NCI-H1105 (cell line): ENCODE measurements at regions not wholly inside any gene's neighbourhood (a gene's known extent, or its start where the extent isn't known, plus 50 kb on each side); places are given as distances from the start of the nearest gene placed in this dataset.
A peak's percentile ranks its signal among the peaks of the same experiment; 100 is the strongest.
"Not testable (repeated sequence)": the region's sequence is repeated elsewhere in the genome, so short reads cannot be mapped to it uniquely, and the experiment has no call there.

Experiments
- DNase-seq: peaks from one replicate; lab custom pipeline; 2025; lab: John Stamatoyannopoulos, UW

DNA sequence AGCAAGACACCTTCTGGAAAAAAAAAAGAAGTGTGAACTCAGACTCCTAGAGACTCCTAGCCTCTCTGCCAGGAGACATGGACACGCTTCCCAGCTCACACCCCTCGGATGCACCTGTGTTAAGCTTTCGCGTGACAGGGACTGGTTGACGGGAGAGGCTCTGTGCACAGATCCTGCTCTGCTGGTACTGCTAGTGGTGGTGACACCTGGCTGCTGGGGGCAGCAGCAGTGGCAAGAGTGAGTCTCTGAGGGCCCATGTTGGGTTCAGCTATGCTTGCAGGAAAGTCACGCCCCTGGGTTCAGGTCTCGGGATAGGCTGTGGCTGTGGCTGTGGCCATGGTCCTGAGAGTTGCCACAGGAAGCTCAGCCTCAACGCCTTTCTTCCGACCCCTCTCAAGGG is 81.1 kb downstream of the XRCC2 start:
- no peak for DNase-seq

GRCh38 chr7:152591976-152592375 is 84.0 kb downstream of the XRCC2 start:
- no peak for DNase-seq

- DNase-seq = no peak
These were observed 85.5 kb downstream of the XRCC2 start for GRCh38 chr7:152590481-152590880.

- DNase-seq = not testable (repeated sequence)
These were observed 86.1 kb downstream of the XRCC2 start for GRCh38 chr7:152589821-152590220.

DNA sequence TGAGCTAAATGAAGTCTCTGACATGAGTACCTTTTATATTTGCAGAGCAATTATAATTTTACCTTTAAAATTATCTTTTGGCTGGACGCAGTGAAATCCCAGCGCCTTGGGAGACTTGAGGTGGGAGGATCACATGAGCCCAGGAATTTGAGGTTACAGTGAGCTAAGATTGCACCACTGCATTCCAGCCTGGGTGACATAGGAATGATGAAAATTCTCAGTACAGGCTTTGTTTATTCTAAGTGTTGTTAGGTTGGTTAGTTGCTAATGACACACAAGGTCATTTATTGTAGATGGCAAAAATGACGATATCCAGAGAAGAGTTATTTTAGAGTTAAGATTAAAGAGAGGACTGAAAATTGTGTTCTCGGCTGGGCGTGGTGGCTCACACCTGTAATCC is 87.6 kb downstream of the XRCC2 start:
- no peak for DNase-seq

- DNase-seq = no peak
These were observed 88.6 kb downstream of the XRCC2 start for GRCh38 chr7:152587366-152587765.

GRCh38 chr7:152583006-152583405 is 92.9 kb downstream of the XRCC2 start:
- no peak for DNase-seq

GRCh38 chr7:152579070-152579469 is 96.9 kb downstream of the XRCC2 start:
- no peak for DNase-seq

GRCh38 chr7:152577339-152577738 is 98.6 kb downstream of the XRCC2 start:
- no peak for DNase-seq

- no peak for DNase-seq
These were observed 100.9 kb downstream of the XRCC2 start for GRCh38 chr7:152574892-152575548.

DNA sequence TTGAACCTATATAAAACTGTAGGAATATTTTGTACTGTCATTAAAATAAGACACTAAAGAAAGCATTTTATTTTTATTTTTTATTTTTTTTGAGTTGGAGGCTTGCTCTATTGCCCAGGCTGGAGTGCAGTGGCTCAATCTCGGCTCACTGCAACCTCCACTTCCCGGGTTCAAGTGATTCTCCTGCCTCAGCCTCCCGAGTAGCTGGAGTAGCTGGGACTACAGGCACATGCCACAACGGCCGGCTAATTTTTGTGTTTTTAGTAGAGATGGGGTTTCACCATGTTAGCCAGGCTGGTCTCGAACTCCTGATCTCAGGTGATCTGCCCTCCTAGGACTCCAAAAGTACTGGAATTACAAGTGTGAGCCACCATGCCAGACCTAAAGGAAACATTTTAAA is 102.8 kb downstream of the XRCC2 start:
- DNase-seq = not testable (repeated sequence)

GRCh38 chr7:152572101-152572500 is 103.8 kb downstream of the XRCC2 start:
- DNase-seq = no peak

GRCh38 chr7:152571068-152571467 is 104.9 kb downstream of the XRCC2 start:
- peak; percentile 33 for DNase-seq

DNA sequence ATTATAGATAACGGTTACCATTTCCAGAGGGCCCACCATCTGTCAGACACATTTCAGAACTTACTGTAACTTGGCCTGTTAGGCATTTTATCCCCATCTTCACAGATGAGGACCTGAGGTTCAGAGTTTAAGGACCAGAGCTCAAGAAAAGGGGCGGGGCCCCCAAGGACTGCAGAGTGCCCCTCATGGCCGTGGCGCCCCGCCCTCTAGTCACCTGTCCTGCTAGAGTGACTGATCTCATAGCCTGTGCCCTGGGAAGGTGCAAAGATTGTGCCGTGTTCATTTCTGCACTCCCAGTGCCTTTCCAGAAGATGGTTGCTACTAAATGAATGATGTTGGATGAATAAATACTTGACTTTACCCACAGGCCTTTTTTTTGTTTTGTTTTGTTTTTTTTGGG is 107.0 kb downstream of the XRCC2 start:
- DNase-seq = no peak

- DNase-seq = no peak
These were observed 110.2 kb downstream of the XRCC2 start for GRCh38 chr7:152565731-152566130.

DNA sequence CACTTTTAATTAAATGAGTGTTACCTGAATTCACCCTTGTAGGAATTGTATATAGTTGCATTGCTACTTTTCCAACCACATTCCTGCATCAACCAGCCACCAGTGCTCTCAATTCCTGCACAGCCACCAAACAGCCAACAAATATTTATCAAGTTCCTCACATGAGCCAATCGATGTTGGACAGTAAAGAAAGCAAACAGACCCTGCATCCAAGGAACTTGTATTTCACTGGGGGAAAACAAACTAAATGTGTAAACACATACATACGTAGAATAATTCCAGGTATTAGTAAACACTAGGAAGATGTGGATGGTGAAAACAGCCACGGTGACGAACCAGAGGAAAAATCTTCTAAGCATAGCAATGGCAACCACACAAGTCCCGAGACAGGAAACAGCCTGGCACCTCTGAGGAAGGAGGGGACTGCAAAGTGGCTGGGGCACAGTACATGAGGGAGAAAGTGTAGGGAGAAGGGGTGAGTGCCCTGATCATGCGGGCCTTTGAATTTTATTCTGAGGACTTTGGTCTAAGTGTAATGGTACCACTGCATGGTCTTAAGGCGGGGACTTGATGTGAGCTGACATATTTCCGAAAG is 111.2 kb downstream of the XRCC2 start:
- DNase-seq = no peak

DNA sequence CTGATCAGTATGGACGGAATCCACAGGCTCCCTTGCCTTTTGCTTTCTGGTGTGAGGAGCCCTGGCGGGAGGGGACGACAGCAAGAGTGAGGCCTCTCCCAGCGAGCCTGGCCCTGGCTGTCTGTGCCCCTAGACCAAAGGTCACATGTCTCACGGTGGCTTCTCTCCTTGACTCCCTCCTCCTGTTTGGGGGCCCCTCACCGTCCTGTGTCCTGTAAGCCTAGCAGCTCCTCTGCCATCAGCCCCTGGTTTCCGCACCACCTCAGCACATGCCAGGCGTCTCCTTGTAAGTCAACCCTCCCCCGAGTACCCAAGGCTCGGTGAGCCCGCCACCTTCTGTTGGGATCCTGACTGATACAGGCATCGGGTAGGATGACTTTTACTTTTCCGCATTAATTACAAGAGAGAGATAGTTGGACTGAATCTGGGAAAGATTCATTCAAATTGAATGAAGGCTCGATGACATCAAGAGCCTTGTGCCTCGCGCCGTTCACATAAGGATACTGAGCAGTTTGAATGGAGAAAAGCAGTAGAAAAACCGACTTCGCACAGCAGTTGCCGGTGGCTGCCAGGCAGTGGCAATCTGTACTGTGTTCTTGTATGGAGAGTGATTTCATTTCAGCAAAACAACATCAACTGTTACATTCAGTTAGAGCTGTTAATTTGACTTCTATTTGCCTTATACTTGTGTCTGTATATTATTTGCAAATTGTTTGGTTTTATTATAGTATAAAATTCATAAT is 119.8 kb downstream of the XRCC2 start:
- no peak for DNase-seq

DNA sequence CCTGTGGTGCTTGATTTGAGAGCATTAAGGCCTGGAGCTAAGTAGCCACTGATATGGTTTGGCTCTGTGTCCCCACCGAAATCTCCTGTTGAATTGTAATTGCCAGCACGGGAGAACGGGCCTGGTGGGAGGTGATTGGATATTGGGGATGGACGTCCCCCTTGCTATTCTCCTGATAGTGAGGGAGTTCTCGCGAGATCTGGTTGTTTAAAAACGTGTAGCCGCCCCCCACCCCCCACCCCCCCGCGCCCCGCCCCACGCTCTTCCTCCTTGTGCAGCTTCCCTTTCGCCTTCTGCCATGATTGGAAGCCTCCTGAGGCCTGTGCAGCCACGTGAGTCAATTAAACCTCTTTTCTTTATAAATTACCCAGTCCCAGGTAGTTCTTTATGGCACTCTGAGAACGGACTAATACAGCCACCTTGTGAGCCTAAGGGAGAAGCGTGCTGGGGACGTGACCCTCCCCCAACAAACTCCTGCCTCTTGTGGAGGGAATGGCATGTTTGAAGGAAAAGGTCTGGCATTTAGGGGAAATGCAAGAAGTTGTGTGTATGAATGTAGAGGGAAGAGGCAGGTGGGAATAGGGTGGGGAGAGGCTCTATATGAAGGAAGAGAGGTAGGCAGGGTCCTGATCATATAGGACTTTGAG is 118.0 kb upstream of the KMT2C start:
- DNase-seq = no peak

GRCh38 chr7:152551304-152552036 is 115.7 kb upstream of the KMT2C start:
- no peak for DNase-seq

DNA sequence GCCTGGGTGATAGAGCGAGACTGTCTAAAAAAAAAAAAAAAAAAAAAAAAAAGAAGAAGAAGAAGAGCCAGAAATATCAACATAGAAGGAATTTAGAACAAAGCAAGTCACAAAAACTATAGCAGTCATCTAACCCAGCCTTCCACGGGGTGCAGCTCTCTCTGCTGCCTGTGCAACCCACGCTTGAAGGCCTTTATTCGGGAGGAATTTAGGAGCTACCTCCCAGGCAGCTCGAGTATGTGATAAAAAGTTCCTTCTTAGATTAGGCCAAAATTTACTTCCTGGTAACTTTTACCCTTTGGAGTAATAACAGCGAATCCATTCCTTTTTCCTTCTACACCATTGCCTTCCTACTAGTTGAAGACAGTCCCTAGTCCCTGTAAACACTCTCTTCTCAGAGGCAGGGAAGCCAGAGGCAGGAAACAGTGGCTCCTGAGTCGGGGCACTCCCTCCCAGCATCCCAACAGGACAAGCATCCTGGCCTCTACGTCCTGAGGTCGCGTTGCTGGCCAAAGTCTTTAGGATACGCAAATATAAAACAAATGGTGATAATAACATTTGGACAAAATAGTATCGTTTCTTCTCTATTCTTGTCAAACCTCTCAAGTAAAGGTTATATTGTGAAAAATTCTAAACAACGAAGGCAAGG is 109.3 kb upstream of the KMT2C start:
- DNase-seq = no peak

GRCh38 chr7:152544481-152544927 is 108.7 kb upstream of the KMT2C start:
- DNase-seq = no peak

DNA sequence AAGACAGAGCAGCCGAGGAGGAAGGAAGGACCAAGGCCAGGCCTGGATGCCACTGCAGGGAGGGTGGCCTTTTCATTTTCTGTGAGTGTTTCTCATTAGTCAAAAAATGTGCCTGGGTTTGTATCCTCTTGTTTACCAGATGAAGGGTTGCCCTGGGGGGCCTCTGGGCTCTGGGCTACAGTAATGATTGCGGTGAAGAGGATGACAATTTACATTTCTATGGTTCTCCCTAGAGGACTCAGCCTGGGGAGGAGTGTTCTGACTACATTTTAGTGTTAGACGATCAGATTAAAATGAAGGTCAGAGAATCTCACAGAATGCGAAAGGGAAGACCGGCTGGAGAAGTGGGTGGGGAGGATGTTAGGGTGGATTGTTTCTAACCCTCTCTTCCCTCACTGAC is 108.0 kb upstream of the KMT2C start:
- no peak for DNase-seq
